ENCODE measurements at regions not wholly inside any gene's neighbourhood (a gene's known extent, or its start where the extent isn't known, plus 50 kb on each side); places are given as distances from the start of the nearest gene placed in this dataset.
"Not testable (repeated sequence)": the region's sequence is repeated elsewhere in the genome, so short reads cannot be mapped to it uniquely, and the experiment has no call there.

- Histone ChIP-seq H4K20me1 (ENCODE audit: insufficient read depth, low read length) (no peaks in the 10 kb centered on the region), H3K27me3 (ENCODE audit: control insufficient read depth, insufficient read depth, low read length) (no peaks in the 10 kb centered on the region), H3K4me2 (ENCODE audit: low read depth, low read length) (no peak overlapping the region), H2BK20ac (ENCODE audit: low read depth, low read length) (no peak overlapping the region), H3K9me3 (ENCODE audit: control insufficient read depth, insufficient read depth, low read length) (peaks cover 4% of the 10 kb centered on the region; the same call in 1 of the 2 replicates), H3K56ac (ENCODE audit: extremely low read depth, insufficient read depth, low read length) (no peak overlapping the region), H3K36me3 (ENCODE audit: control insufficient read depth, insufficient read depth, low read length) (no peaks in the 10 kb centered on the region), H3K4me1 (ENCODE audit: control insufficient read depth, insufficient read depth, low read length) (no peaks in the 10 kb centered on the region), H4K5ac (ENCODE audit: low read depth, low read length) (no peak overlapping the region), H3K4ac (ENCODE audit: low read depth, low read length) (no peak overlapping the region), H3K23ac (ENCODE audit: low read depth, low read length) (no peak overlapping the region), H4K8ac (ENCODE audit: low read depth in 2 of 2, low read length in 2 of 2) (no peak overlapping the region), H3K4me3 (ENCODE audit: insufficient read depth, low read depth, low read length) (no peak overlapping the region), H2AFZ (replicated peaks; ENCODE audit: low read length, poor library complexity) (no peak overlapping the region), H2BK120ac (ENCODE audit: low read depth, low read length) (no peak overlapping the region), H2AK9ac (replicated peaks; ENCODE audit: low read depth, low read length, poor library complexity) (no peak overlapping the region), H3K27ac (ENCODE audit: insufficient read depth, low read length) (no peak overlapping the region), H2AK5ac (ENCODE audit: low read depth, low read length) (no peak overlapping the region), H3K18ac (ENCODE audit: low read depth, low read length) (no peak overlapping the region), H3K9me1 (ENCODE audit: insufficient read depth, low read length) (no peaks in the 10 kb centered on the region), H3K14ac (replicated peaks; ENCODE audit: low read depth, low read length) (no peak overlapping the region), H4K91ac (ENCODE audit: insufficient read depth, low read depth, low read length) (no peak overlapping the region), H2BK15ac (ENCODE audit: low read depth, low read length) (no peak overlapping the region), H2BK5ac (ENCODE audit: low read depth, low read length, poor library complexity, severe bottlenecking) (no peak overlapping the region), H3K9ac (ENCODE audit: low read depth, low read length) (no peak overlapping the region), H3K79me1 (ENCODE audit: low read depth in 1 of 2, low read length in 2 of 2) (no peaks in the 10 kb centered on the region)
- DNase-seq (no peak), ATAC-seq (ENCODE audit: low read depth) (no peak)
- WGBS, 2 experiments (ENCODE audit: extremely low coverage in 2 of 2, insufficient read length in 1 of 2): no CpG with 5 or more reads among the region's 3 CpGs
- ChIA-PET POLR2A (ENCODE audit: unreplicated experiment) (no interaction called here), CTCF (no interaction called here)
- dilution Hi-C loops (cut with HindIII; ENCODE audit: low sequenced_read_pairs, unreplicated experiment): no loop called here
- intact Hi-C loops (cut with micrococcal nuclease): no loop called here
- TF ChIP-seq CTCF (conservative IDR thresholded peaks at IDR 0.05; ENCODE audit: low read depth, low read length): no peak
- TF ChIP-seq FOS (IDR thresholded peaks at IDR 0.05; ENCODE audit: low read depth, low read length): no peak
- TF ChIP-seq, protein P1, sequence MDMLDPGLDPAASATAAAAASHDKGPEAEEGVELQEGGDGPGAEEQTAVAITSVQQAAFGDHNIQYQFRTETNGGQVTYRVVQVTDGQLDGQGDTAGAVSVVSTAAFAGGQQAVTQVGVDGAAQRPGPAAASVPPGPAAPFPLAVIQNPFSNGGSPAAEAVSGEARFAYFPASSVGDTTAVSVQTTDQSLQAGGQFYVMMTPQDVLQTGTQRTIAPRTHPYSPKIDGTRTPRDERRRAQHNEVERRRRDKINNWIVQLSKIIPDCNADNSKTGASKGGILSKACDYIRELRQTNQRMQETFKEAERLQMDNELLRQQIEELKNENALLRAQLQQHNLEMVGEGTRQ (IDR thresholded peaks at IDR 0.05; ENCODE audit: low read depth, low read length): no peak
- in situ Hi-C loops (cut with MboI; ENCODE audit: low sequenced_read_pairs): no loop called here
- no TSS peak for BruUV-seq (replicated peaks)
These were observed 284.9 kb upstream of the COBL start for GRCh38 chr7:51601461-51601860.

- H3K56ac ChIP-seq (ENCODE audit: extremely low read depth, insufficient read depth, low read length); H2AFZ ChIP-seq (replicated peaks; ENCODE audit: low read length, poor library complexity); H3K79me1 ChIP-seq (ENCODE audit: low read depth in 1 of 2, low read length in 2 of 2); H3K27ac ChIP-seq (ENCODE audit: insufficient read depth, low read length); DNase-seq; POLR2A ChIA-PET (ENCODE audit: unreplicated experiment); H3K4me1 ChIP-seq (ENCODE audit: control insufficient read depth, insufficient read depth, low read length); in situ Hi-C loops (cut with MboI; ENCODE audit: low sequenced_read_pairs); H4K5ac ChIP-seq (ENCODE audit: low read depth, low read length); H3K4me2 ChIP-seq (ENCODE audit: low read depth, low read length); H3K4ac ChIP-seq (ENCODE audit: low read depth, low read length); H2AK9ac ChIP-seq (replicated peaks; ENCODE audit: low read depth, low read length, poor library complexity); BruUV-seq (replicated peaks); H4K8ac ChIP-seq (ENCODE audit: low read depth in 2 of 2, low read length in 2 of 2); H3K36me3 ChIP-seq (ENCODE audit: control insufficient read depth, insufficient read depth, low read length); H3K4me3 ChIP-seq (ENCODE audit: insufficient read depth, low read depth, low read length); CTCF ChIA-PET; H3K9me3 ChIP-seq (ENCODE audit: control insufficient read depth, insufficient read depth, low read length); H4K91ac ChIP-seq (ENCODE audit: insufficient read depth, low read depth, low read length); dilution Hi-C loops (cut with HindIII; ENCODE audit: low sequenced_read_pairs, unreplicated experiment); H4K20me1 ChIP-seq (ENCODE audit: insufficient read depth, low read length); ATAC-seq (ENCODE audit: low read depth); H3K18ac ChIP-seq (ENCODE audit: low read depth, low read length); H2BK5ac ChIP-seq (ENCODE audit: low read depth, low read length, poor library complexity, severe bottlenecking); H2AK5ac ChIP-seq (ENCODE audit: low read depth, low read length); H2BK15ac ChIP-seq (ENCODE audit: low read depth, low read length); H3K23ac ChIP-seq (ENCODE audit: low read depth, low read length); H2BK120ac ChIP-seq (ENCODE audit: low read depth, low read length); H2BK20ac ChIP-seq (ENCODE audit: low read depth, low read length); intact Hi-C loops (cut with micrococcal nuclease); H3K14ac ChIP-seq (replicated peaks; ENCODE audit: low read depth, low read length); H3K9ac ChIP-seq (ENCODE audit: low read depth, low read length); H3K9me1 ChIP-seq (ENCODE audit: insufficient read depth, low read length); H3K27me3 ChIP-seq (ENCODE audit: control insufficient read depth, insufficient read depth, low read length): not testable (repeated sequence)
- WGBS, 2 experiments (ENCODE audit: extremely low coverage in 2 of 2, insufficient read length in 1 of 2): 90% methylated on average over 2 of the region's 9 CpGs; no CpG with 5 or more reads in 1 of the 2 experiments
These were observed 283.3 kb upstream of the COBL start for GRCh38 chr7:51599935-51600334.
